ENCODE measurements at regions not wholly inside any gene's neighbourhood (a gene's known extent, or its start where the extent isn't known, plus 50 kb on each side); places are given as distances from the start of the nearest gene placed in this dataset.

DNA sequence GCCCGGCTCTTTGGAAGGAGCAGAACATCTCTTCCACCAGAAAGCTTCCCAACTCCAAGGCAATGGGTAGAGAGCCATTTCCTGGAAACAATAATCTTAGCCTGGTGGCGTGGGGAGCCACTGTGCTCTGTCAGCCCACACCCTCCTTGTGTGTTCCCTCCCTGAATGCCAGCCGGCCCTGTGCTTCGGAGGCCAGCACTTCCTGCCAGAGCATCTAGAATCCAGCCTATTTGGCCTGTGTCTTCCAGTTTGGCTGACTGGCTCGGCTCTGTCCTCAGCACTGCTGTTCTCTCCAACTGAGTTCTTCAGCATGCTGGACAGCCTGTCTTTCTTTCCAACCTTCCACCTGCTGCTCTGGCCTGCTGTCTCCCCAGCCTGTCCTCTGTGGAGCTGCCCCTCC, 349.3 kb downstream of the MFSD1 start:
- no peaks in the 10 kb centered on the region for H3K27me3 ChIP-seq (replicated peaks; ENCODE audit: control insufficient read depth, insufficient read depth, low read length)

DNA sequence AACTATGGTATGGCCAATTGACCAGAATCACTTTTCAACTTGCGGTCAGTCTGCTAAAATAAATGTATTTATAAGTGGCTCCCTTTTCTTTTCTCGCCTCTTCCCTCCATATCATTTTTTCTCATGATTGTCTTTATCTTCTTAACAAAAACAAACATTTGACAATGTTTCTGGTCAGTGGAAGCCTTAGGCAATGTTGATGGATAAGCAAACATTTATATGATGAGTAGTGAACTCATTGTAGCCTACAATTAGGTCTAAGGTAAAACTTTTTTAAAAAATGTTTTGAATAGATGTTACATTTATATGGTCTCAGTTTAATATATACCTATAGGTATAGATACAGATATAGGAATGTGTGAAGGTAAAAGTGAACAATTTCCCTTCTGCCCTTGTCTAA, 355.4 kb downstream of the MFSD1 start:
- Histone ChIP-seq H3K9ac (ENCODE audit: low read length) (no peak overlapping the region), H3K4me1 (ENCODE audit: control insufficient read depth, insufficient read depth, low read length) (no peaks in the 10 kb centered on the region), H3K36me3 (ENCODE audit: control insufficient read depth, insufficient read depth, low read length, severe bottlenecking) (no peaks in the 10 kb centered on the region), H3K4me3 (ENCODE audit: low read length) (no peak overlapping the region), H3K9me3 (ENCODE audit: control insufficient read depth, low read length) (no peaks in the 10 kb centered on the region), H3K27me3 (replicated peaks; ENCODE audit: control insufficient read depth, insufficient read depth, low read length) (no peaks in the 10 kb centered on the region)
- no peak for DNase-seq (ENCODE audit: low read depth)

More for the DNA sequence above, 349.3 kb downstream of the MFSD1 start:
- no peak overlapping the region for H3K9ac ChIP-seq (ENCODE audit: low read length)
- H3K4me1 ChIP-seq (ENCODE audit: control insufficient read depth, insufficient read depth, low read length) = peaks cover 23% of the 10 kb centered on the region
- H3K9me3 ChIP-seq (ENCODE audit: control insufficient read depth, low read length) = no peaks in the 10 kb centered on the region
- H3K4me3 ChIP-seq (ENCODE audit: low read length) = no peak overlapping the region
- no peak for DNase-seq (ENCODE audit: low read depth)
- no peaks in the 10 kb centered on the region for H3K36me3 ChIP-seq (ENCODE audit: control insufficient read depth, insufficient read depth, low read length, severe bottlenecking)

- H3K9me3 ChIP-seq (ENCODE audit: control insufficient read depth, low read length) = no peaks in the 10 kb centered on the region
- no peak for DNase-seq (ENCODE audit: low read depth)
- no peaks in the 10 kb centered on the region for H3K4me1 ChIP-seq (ENCODE audit: control insufficient read depth, insufficient read depth, low read length)
- no peak overlapping the region for H3K4me3 ChIP-seq (ENCODE audit: low read length)
- no peaks in the 10 kb centered on the region for H3K27me3 ChIP-seq (replicated peaks; ENCODE audit: control insufficient read depth, insufficient read depth, low read length)
- no peak overlapping the region for H3K9ac ChIP-seq (ENCODE audit: low read length)
- no peaks in the 10 kb centered on the region for H3K36me3 ChIP-seq (ENCODE audit: control insufficient read depth, insufficient read depth, low read length, severe bottlenecking)
Observed at GRCh38 chr3:159158213-159158612, 356.4 kb downstream of the MFSD1 start.

GRCh38 chr3:159158801-159159200, 356.9 kb downstream of the MFSD1 start:
- Histone ChIP-seq H3K27me3 (replicated peaks; ENCODE audit: control insufficient read depth, insufficient read depth, low read length) (no peaks in the 10 kb centered on the region), H3K4me3 (ENCODE audit: low read length) (no peak overlapping the region), H3K9ac (ENCODE audit: low read length) (no peak overlapping the region), H3K9me3 (ENCODE audit: control insufficient read depth, low read length) (no peaks in the 10 kb centered on the region), H3K4me1 (ENCODE audit: control insufficient read depth, insufficient read depth, low read length) (no peaks in the 10 kb centered on the region), H3K36me3 (ENCODE audit: control insufficient read depth, insufficient read depth, low read length, severe bottlenecking) (no peaks in the 10 kb centered on the region)
- DNase-seq (ENCODE audit: low read depth) = no peak

GRCh38 chr3:159159546-159159945, 357.7 kb downstream of the MFSD1 start:
- DNase-seq (ENCODE audit: low read depth) = no peak
- Histone ChIP-seq H3K4me3 (ENCODE audit: low read length) (no peak overlapping the region), H3K4me1 (ENCODE audit: control insufficient read depth, insufficient read depth, low read length) (no peaks in the 10 kb centered on the region), H3K9me3 (ENCODE audit: control insufficient read depth, low read length) (no peaks in the 10 kb centered on the region), H3K9ac (ENCODE audit: low read length) (no peak overlapping the region), H3K27me3 (replicated peaks; ENCODE audit: control insufficient read depth, insufficient read depth, low read length) (no peaks in the 10 kb centered on the region), H3K36me3 (ENCODE audit: control insufficient read depth, insufficient read depth, low read length, severe bottlenecking) (no peaks in the 10 kb centered on the region)

GRCh38 chr3:159163656-159164055, 361.8 kb downstream of the MFSD1 start:
- no peak for DNase-seq (ENCODE audit: low read depth)
- H3K9ac ChIP-seq (ENCODE audit: low read length) = no peak overlapping the region
- H3K4me1 ChIP-seq (ENCODE audit: control insufficient read depth, insufficient read depth, low read length) = no peaks in the 10 kb centered on the region
- H3K9me3 ChIP-seq (ENCODE audit: control insufficient read depth, low read length) = no peaks in the 10 kb centered on the region
- no peaks in the 10 kb centered on the region for H3K36me3 ChIP-seq (ENCODE audit: control insufficient read depth, insufficient read depth, low read length, severe bottlenecking)
- H3K4me3 ChIP-seq (ENCODE audit: low read length) = no peak overlapping the region
- no peaks in the 10 kb centered on the region for H3K27me3 ChIP-seq (replicated peaks; ENCODE audit: control insufficient read depth, insufficient read depth, low read length)

DNA sequence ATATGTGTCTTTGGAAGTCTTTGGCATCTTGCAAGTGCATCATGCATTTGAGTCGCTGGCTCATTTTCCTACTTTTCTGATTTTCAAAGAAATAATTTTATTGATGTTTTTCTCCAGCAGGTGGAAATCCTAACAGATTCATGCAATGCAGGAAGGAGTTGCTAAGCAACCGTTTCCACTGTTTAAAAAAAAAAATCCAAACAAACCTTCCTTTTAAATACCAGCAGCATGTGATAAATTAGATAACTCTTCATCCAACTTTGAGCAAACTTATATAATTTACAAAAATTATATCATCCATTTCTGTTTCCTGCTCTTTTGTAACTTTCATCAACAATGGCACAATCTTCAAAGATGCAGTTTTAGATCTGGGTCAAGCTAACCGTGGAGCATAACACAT, 364.1 kb downstream of the MFSD1 start:
- no peak overlapping the region for H3K9ac ChIP-seq (ENCODE audit: low read length)
- H3K9me3 ChIP-seq (ENCODE audit: control insufficient read depth, low read length) = no peaks in the 10 kb centered on the region
- no peaks in the 10 kb centered on the region for H3K27me3 ChIP-seq (replicated peaks; ENCODE audit: control insufficient read depth, insufficient read depth, low read length)
- peaks cover 9% of the 10 kb centered on the region for H3K4me1 ChIP-seq (ENCODE audit: control insufficient read depth, insufficient read depth, low read length)
- no peaks in the 10 kb centered on the region for H3K36me3 ChIP-seq (ENCODE audit: control insufficient read depth, insufficient read depth, low read length, severe bottlenecking)
- no peak for DNase-seq (ENCODE audit: low read depth)
- H3K4me3 ChIP-seq (ENCODE audit: low read length) = no peak overlapping the region

DNA sequence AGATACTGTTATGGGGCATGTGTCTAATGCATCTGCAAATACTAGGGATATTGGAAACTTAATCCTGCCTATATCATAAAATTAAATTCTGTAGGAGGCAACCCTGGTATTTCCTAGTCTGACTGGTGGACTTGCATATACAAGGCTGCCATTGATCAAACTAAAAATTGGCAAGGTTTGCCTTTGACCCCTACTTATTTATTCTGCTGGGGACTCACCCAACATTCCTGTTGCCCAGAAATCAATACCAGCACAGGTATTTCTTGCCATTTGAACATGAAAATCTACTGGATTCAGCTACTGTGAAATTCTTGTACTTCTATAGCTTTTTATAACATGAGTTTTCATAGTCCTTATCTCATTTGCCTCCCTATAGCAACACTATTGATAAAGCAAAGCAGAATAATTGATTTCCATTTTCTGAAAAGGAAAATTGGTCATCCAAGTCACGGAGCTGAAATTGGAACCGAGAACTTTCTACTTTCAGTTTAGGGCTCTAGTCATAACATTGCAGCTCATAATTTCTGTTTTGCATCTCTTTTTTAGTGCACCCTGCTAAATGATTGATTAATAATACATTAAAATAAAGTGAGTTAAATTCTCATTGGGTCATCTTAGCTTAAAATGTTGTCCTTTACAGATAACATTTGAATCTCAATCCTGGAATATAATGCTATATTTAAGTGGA, 365.2 kb downstream of the MFSD1 start:
- no peak overlapping the region for H3K4me3 ChIP-seq (ENCODE audit: low read length)
- H3K36me3 ChIP-seq (ENCODE audit: control insufficient read depth, insufficient read depth, low read length, severe bottlenecking) = no peaks in the 10 kb centered on the region
- H3K9me3 ChIP-seq (ENCODE audit: control insufficient read depth, low read length) = no peaks in the 10 kb centered on the region
- no peaks in the 10 kb centered on the region for H3K27me3 ChIP-seq (replicated peaks; ENCODE audit: control insufficient read depth, insufficient read depth, low read length)
- H3K4me1 ChIP-seq (ENCODE audit: control insufficient read depth, insufficient read depth, low read length) = peaks cover 9% of the 10 kb centered on the region
- DNase-seq (ENCODE audit: low read depth) = no peak
- no peak overlapping the region for H3K9ac ChIP-seq (ENCODE audit: low read length)

- no peaks in the 10 kb centered on the region for H3K9me3 ChIP-seq (ENCODE audit: control insufficient read depth, low read length)
- H3K4me3 ChIP-seq (ENCODE audit: low read length) = no peak overlapping the region
- H3K27me3 ChIP-seq (replicated peaks; ENCODE audit: control insufficient read depth, insufficient read depth, low read length) = no peaks in the 10 kb centered on the region
- no peak for DNase-seq (ENCODE audit: low read depth)
- H3K9ac ChIP-seq (ENCODE audit: low read length) = no peak overlapping the region
- peaks cover 9% of the 10 kb centered on the region for H3K4me1 ChIP-seq (ENCODE audit: control insufficient read depth, insufficient read depth, low read length)
- no peaks in the 10 kb centered on the region for H3K36me3 ChIP-seq (ENCODE audit: control insufficient read depth, insufficient read depth, low read length, severe bottlenecking)
Observed at GRCh38 chr3:159168788-159169187, 366.9 kb downstream of the MFSD1 start.

GRCh38 chr3:159169828-159170227, 368.0 kb downstream of the MFSD1 start:
- Histone ChIP-seq H3K4me3 (ENCODE audit: low read length) (peak overlapping the region; percentile 19), H3K9me3 (ENCODE audit: control insufficient read depth, low read length) (no peaks in the 10 kb centered on the region), H3K4me1 (ENCODE audit: control insufficient read depth, insufficient read depth, low read length) (peaks cover 9% of the 10 kb centered on the region), H3K36me3 (ENCODE audit: control insufficient read depth, insufficient read depth, low read length, severe bottlenecking) (no peaks in the 10 kb centered on the region), H3K9ac (ENCODE audit: low read length) (no peak overlapping the region), H3K27me3 (replicated peaks; ENCODE audit: control insufficient read depth, insufficient read depth, low read length) (no peaks in the 10 kb centered on the region)
- peak; percentile 71 for DNase-seq (ENCODE audit: low read depth)

DNA sequence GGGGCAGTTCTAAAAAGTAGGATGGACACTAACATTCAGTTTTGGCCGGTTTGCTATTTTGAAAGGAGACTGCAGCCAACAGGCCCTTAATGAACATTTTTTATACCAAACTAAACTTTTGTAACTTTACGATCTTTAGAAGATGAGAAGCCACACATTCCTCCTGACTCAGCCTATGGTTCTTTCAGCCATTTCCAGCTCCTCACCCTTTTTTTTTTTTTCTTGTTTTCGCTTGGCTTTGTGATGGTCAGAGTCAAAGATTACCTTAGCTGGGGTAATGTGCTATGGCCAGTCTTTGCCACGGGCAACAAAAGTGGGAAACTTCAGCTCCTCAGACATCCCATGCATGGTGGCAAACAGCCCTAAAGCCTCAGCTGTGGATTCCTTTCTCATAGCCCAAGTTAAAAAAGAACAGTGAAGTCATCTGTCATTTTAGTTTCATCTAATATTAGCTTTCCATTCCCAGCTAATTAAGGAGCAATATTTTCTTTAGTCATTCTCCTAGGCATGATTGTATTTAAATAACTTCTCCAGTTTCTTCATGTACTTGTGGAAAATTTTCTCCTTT, 368.7 kb downstream of the MFSD1 start:
- Histone ChIP-seq H3K4me1 (ENCODE audit: control insufficient read depth, insufficient read depth, low read length) (peaks cover 9% of the 10 kb centered on the region), H3K4me3 (ENCODE audit: low read length) (peak overlapping the region; percentile 19), H3K9ac (ENCODE audit: low read length) (no peak overlapping the region), H3K9me3 (ENCODE audit: control insufficient read depth, low read length) (no peaks in the 10 kb centered on the region), H3K36me3 (ENCODE audit: control insufficient read depth, insufficient read depth, low read length, severe bottlenecking) (no peaks in the 10 kb centered on the region), H3K27me3 (replicated peaks; ENCODE audit: control insufficient read depth, insufficient read depth, low read length) (no peaks in the 10 kb centered on the region)
- DNase-seq (ENCODE audit: low read depth) = peak; percentile 33

DNA sequence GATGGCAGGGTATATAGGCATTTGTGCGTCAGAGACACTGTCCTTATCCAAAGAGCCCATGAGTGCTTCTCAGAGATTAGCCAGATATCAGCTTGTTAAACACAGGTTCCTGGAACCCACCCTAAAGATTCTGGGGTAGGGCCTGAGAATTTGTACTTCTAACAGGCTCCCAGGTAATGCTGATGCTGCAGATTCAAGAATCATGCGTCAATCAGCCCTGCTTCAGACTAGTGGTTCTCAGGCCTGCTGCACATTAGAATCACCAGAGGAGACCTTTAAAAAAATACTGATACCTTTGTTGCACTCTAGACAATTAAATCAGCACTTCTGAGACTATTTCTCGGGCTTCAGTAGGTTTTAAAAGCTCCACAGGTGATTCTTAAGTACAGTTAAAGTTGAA, 369.5 kb downstream of the MFSD1 start:
- Histone ChIP-seq H3K9ac (ENCODE audit: low read length) (no peak overlapping the region), H3K27me3 (replicated peaks; ENCODE audit: control insufficient read depth, insufficient read depth, low read length) (no peaks in the 10 kb centered on the region), H3K36me3 (ENCODE audit: control insufficient read depth, insufficient read depth, low read length, severe bottlenecking) (no peaks in the 10 kb centered on the region), H3K4me1 (ENCODE audit: control insufficient read depth, insufficient read depth, low read length) (peaks cover 9% of the 10 kb centered on the region), H3K4me3 (ENCODE audit: low read length) (no peak overlapping the region), H3K9me3 (ENCODE audit: control insufficient read depth, low read length) (no peaks in the 10 kb centered on the region)
- DNase-seq (ENCODE audit: low read depth) = no peak

Data from adipocyte (in vitro differentiated cells).